ENCODE measurements at regions not wholly inside any gene's neighbourhood (a gene's known extent, or its start where the extent isn't known, plus 50 kb on each side); places are given as distances from the start of the nearest gene placed in this dataset.
"Not testable (repeated sequence)": the region's sequence is repeated elsewhere in the genome, so short reads cannot be mapped to it uniquely, and the experiment has no call there.

DNA sequence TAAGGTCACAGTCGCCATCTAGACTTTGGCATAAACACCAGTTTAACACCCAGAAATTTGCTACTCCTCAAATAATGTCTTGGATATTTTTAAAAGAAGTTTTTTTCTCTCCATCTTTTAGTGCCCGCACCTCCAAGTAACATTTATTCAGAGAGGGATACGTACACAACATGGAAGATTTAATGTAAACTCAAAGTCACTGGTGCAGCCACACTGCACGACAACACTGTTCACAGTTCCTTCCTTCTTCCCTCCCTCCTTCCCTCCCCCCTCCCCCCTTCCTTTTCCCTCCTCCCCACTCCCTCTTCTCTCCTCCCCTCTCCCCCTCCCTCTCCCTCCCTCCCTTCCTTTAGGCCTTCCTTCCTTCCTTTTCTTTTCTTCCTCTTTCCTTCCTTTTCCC, 56.5 kb downstream of the NPPC start:
- ChIA-PET POLR2A (no interaction called here), CTCF (no interaction called here)
- TF ChIP-seq, protein P1, sequence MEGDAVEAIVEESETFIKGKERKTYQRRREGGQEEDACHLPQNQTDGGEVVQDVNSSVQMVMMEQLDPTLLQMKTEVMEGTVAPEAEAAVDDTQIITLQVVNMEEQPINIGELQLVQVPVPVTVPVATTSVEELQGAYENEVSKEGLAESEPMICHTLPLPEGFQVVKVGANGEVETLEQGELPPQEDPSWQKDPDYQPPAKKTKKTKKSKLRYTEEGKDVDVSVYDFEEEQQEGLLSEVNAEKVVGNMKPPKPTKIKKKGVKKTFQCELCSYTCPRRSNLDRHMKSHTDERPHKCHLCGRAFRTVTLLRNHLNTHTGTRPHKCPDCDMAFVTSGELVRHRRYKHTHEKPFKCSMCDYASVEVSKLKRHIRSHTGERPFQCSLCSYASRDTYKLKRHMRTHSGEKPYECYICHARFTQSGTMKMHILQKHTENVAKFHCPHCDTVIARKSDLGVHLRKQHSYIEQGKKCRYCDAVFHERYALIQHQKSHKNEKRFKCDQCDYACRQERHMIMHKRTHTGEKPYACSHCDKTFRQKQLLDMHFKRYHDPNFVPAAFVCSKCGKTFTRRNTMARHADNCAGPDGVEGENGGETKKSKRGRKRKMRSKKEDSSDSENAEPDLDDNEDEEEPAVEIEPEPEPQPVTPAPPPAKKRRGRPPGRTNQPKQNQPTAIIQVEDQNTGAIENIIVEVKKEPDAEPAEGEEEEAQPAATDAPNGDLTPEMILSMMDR (IDR thresholded peaks at IDR 0.05; ENCODE audit: control extremely low read depth, extremely low read depth, low read depth, missing control alignments), result no peak
- DNase-seq (ENCODE audit: extremely low spot score), result no peak

DNA sequence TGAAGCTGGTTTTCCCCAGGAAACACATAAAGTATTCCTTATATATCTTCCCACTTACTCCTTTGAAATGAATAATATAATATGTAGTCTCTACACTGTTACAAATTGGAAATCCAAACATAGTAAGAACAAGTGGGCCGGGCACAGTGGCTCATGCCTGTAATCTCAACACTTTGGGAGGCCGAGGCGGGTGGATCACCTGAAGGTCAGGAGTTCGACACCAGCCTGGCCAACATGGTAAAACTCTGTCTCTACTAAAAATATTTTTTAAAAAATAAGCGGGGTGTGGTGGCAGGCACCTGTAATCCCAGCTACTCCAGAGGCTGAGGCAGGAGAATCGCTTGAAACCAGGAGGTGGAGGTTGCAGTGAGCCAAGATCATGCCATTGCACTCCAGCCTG, 57.2 kb downstream of the NPPC start:
- DNase-seq (ENCODE audit: extremely low spot score); POLR2A ChIA-PET; CTCF ChIA-PET: not testable (repeated sequence)

DNA sequence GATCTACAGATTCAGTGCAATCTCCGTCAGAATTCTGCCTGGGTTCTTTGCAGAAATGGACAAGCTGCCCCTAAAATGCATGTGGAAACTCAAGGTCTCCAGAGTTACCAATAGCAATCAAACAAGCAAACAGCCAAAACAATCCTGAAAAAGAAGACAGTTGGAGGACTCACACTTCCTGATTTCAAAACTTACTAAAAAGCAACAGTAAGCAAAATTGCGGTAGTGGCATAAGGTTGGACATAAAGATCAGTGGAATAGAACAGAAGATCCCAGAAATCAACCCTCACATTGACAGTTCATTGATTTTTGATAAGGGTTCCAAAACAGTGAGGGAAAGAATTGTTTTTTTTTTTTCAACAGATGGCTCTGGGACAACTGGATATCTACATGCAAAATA, 59.7 kb downstream of the NPPC start:
- TF ChIP-seq, protein P1 (IDR thresholded peaks at IDR 0.05; ENCODE audit: control extremely low read depth, extremely low read depth, low read depth, missing control alignments), result no peak
- CTCF ChIA-PET, result interaction anchor here (1.6 kb wide), 1 partner anchor 13 kb away, joined by 3 read pairs; no protein-coding TSS in a partner anchor
- POLR2A ChIA-PET, result no interaction called here
- DNase-seq (ENCODE audit: extremely low spot score), result no peak

DNA sequence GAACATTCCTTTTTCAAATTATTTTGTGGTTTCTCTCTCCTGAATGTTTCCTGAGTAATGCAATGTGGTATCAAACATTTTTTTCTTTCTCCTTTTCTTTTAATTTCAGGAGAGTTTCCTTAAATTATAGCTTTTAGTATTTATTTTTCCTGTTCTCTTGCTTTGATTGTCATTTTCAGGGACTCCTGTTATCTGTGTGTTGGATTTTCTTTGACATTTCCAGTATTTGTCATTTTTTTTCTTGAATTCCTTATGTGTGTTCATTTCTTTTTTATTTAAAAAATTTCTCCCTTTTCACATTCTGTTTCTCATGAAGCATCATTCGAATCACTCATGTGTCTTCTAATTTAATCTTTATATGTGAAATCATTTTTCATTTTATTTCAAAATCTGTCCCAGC, 61.0 kb downstream of the NPPC start:
- TF ChIP-seq, protein P1 (IDR thresholded peaks at IDR 0.05; ENCODE audit: control extremely low read depth, extremely low read depth, low read depth, missing control alignments), result no peak
- ChIA-PET CTCF (no interaction called here), POLR2A (no interaction called here)
- DNase-seq (ENCODE audit: extremely low spot score), result no peak

GRCh38 chr2:231862071-231862470, 64.1 kb downstream of the NPPC start:
- ChIA-PET POLR2A (no interaction called here), CTCF (no interaction called here)
- DNase-seq (ENCODE audit: extremely low spot score), result no peak
- TF ChIP-seq, protein P1 (IDR thresholded peaks at IDR 0.05; ENCODE audit: control extremely low read depth, extremely low read depth, low read depth, missing control alignments), result no peak

GRCh38 chr2:231861288-231861931, 64.8 kb downstream of the NPPC start:
- ChIA-PET POLR2A (no interaction called here), CTCF (no interaction called here)
- no peak for DNase-seq (ENCODE audit: extremely low spot score)
- TF ChIP-seq, protein P1 (IDR thresholded peaks at IDR 0.05; ENCODE audit: control extremely low read depth, extremely low read depth, low read depth, missing control alignments), result no peak
